HEK293T (cell line): ENCODE measurements at regions not wholly inside any gene's neighbourhood (a gene's known extent, or its start where the extent isn't known, plus 50 kb on each side); places are given as distances from the start of the nearest gene placed in this dataset.

Experiments used
- ELF4 ChIP-seq: fragments of 450-650 bp; IDR thresholded peaks from 2 replicates; pipeline ENCODE4 v1.6.1; 2017; ENCODE audit warnings: antibody characterized with exemption
- HDGF ChIP-seq: fragments of 450-650 bp; IDR thresholded peaks from 2 replicates; pipeline ENCODE4 v1.6.1; 2017; ENCODE audit warnings: antibody characterized with exemption, borderline replicate concordance
- SP1 ChIP-seq: fragments of 450-650 bp; IDR thresholded peaks from 2 replicates; pipeline ENCODE4 v1.6.1; 2017

- TF ChIP-seq ELF4 (no peak), HDGF (no peak), SP1 (no peak)
These were observed 191.5 kb upstream of the DPH6 start for GRCh38 chr15:35737441-35737840.
